ENCODE measurements at regions not wholly inside any gene's neighbourhood (a gene's known extent, or its start where the extent isn't known, plus 50 kb on each side); places are given as distances from the start of the nearest gene placed in this dataset.

- TF ChIP-seq CTCF (IDR thresholded peaks at IDR 0.05; ENCODE audit: insufficient read depth, low read length, poor library complexity, severe bottlenecking) (no peak), EZH2phosphoT487 (conservative IDR thresholded peaks at IDR 0.05; ENCODE audit: low read length) (no peak)
These were observed 221.4 kb downstream of the GADD45G start for GRCh38 chr9:89826186-89826585.

Data from SU-DHL-6 (cell line).